ENCODE measurements at regions not wholly inside any gene's neighbourhood (a gene's known extent, or its start where the extent isn't known, plus 50 kb on each side); places are given as distances from the start of the nearest gene placed in this dataset.

- H3K27ac Mint-ChIP-seq (ENCODE audit: unreplicated experiment) = no peak overlapping the region
- H3K9me3 Mint-ChIP-seq (ENCODE audit: low read depth, unreplicated experiment) = peaks cover 8% of the 10 kb centered on the region
- CTCF ChIA-PET = no interaction called here
- no peak for TF ChIP-seq CTCF (IDR thresholded peaks at IDR 0.05; ENCODE audit: unreplicated experiment)
- no peak for DNase-seq
- no peaks in the 10 kb centered on the region for H3K4me1 Mint-ChIP-seq (ENCODE audit: low read depth, unreplicated experiment)
- H3K36me3 Mint-ChIP-seq (ENCODE audit: insufficient read depth, unreplicated experiment) = no peaks in the 10 kb centered on the region
- no TSS peak for BruUV-seq (replicated peaks)
- no peak overlapping the region for H3K4me3 Mint-ChIP-seq (ENCODE audit: low read depth, unreplicated experiment)
- H3K27me3 Mint-ChIP-seq (ENCODE audit: unreplicated experiment) = no peaks in the 10 kb centered on the region
- intact Hi-C loops (cut with micrococcal nuclease; ENCODE audit: unreplicated experiment) = no loop called here
These were observed 866.7 kb upstream of the TMEM132C start for GRCh38 chr12:127400221-127400620.

- no peak for DNase-seq
- intact Hi-C loops (cut with micrococcal nuclease; ENCODE audit: unreplicated experiment) = no loop called here
- Mint-ChIP-seq H3K4me1 (ENCODE audit: low read depth, unreplicated experiment) (no peaks in the 10 kb centered on the region), H3K4me3 (ENCODE audit: low read depth, unreplicated experiment) (no peak overlapping the region), H3K9me3 (ENCODE audit: low read depth, unreplicated experiment) (peaks cover 8% of the 10 kb centered on the region), H3K27me3 (ENCODE audit: unreplicated experiment) (no peaks in the 10 kb centered on the region), H3K36me3 (ENCODE audit: insufficient read depth, unreplicated experiment) (no peaks in the 10 kb centered on the region), H3K27ac (ENCODE audit: unreplicated experiment) (no peak overlapping the region)
- TF ChIP-seq CTCF (IDR thresholded peaks at IDR 0.05; ENCODE audit: unreplicated experiment) = no peak
- CTCF ChIA-PET = no interaction called here
- no TSS peak for BruUV-seq (replicated peaks)
These were observed 866.0 kb upstream of the TMEM132C start for GRCh38 chr12:127401005-127401404.

DNA sequence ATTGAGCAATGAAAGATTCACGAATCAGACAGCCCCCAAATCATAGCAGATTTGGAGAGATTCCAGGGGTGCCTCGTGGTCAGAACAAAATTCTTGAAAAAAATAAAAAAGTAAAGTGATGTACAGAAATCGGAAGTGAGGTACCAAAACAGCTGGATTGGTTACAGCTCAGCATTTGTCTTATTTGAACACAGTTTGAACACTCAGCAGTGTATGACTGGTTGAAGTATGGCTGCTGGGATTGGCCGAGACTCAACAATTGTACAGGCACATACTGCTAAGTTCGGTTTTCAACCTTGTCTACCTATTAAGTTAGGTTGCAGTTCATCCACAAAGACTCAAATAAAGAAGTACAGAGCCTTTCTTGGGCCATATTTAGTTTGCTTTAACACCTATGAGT is 865.4 kb upstream of the TMEM132C start:
- CTCF ChIA-PET = no interaction called here
- no peak overlapping the region for H3K27ac Mint-ChIP-seq (ENCODE audit: unreplicated experiment)
- no peak overlapping the region for H3K4me3 Mint-ChIP-seq (ENCODE audit: low read depth, unreplicated experiment)
- intact Hi-C loops (cut with micrococcal nuclease; ENCODE audit: unreplicated experiment) = no loop called here
- H3K27me3 Mint-ChIP-seq (ENCODE audit: unreplicated experiment) = no peaks in the 10 kb centered on the region
- H3K36me3 Mint-ChIP-seq (ENCODE audit: insufficient read depth, unreplicated experiment) = no peaks in the 10 kb centered on the region
- H3K4me1 Mint-ChIP-seq (ENCODE audit: low read depth, unreplicated experiment) = no peaks in the 10 kb centered on the region
- TF ChIP-seq CTCF (IDR thresholded peaks at IDR 0.05; ENCODE audit: unreplicated experiment) = no peak
- peaks cover 10% of the 10 kb centered on the region for H3K9me3 Mint-ChIP-seq (ENCODE audit: low read depth, unreplicated experiment)
- no peak for DNase-seq
- no TSS peak for BruUV-seq (replicated peaks)

DNA sequence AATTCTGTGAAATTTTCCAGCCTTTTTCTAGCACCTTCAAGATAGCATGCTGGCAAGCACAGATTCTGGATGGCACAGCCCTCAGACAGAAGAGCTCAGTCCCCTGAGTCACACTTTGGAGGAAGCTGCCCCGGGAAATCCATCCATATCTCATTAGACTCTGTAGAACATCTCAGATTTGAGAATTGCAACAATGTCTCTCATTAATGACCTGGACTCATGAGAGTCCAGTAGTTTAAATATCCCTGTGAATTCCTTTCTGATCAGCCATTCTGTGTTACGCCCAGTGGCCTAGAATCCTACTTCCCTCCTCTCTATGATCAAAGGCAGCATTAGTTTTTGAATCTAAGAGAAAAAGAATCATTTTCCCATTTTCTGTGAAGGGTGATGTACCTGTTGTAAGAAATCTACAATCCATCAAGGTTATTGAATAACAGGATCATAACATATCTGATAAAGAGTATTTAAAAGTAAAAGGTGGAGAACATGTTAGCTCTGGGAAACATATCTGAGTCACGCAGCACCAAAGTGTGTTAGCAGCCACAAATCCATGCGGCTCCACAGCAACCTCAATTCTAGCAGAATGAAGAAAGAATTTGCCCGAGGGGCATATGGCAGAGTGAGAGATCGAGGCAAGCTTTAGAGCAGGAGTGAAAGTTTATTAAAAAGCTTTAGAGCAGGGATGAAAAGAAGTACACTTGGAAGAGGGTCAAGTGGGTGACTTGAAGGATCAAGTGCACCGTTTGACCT is 855.6 kb upstream of the TMEM132C start:
- Mint-ChIP-seq H3K27ac (ENCODE audit: unreplicated experiment) (no peak overlapping the region), H3K4me3 (ENCODE audit: low read depth, unreplicated experiment) (no peak overlapping the region), H3K36me3 (ENCODE audit: insufficient read depth, unreplicated experiment) (no peaks in the 10 kb centered on the region), H3K4me1 (ENCODE audit: low read depth, unreplicated experiment) (no peaks in the 10 kb centered on the region), H3K27me3 (ENCODE audit: unreplicated experiment) (no peaks in the 10 kb centered on the region), H3K9me3 (ENCODE audit: low read depth, unreplicated experiment) (peaks cover 8% of the 10 kb centered on the region)
- no peak for TF ChIP-seq CTCF (IDR thresholded peaks at IDR 0.05; ENCODE audit: unreplicated experiment)
- intact Hi-C loops (cut with micrococcal nuclease; ENCODE audit: unreplicated experiment) = no loop called here
- CTCF ChIA-PET = no interaction called here
- DNase-seq = no peak
- BruUV-seq (replicated peaks) = no TSS peak
